ENCODE measurements at regions not wholly inside any gene's neighbourhood (a gene's known extent, or its start where the extent isn't known, plus 50 kb on each side); places are given as distances from the start of the nearest gene placed in this dataset.

GRCh38 chr1:83813576-83813975, 185.4 kb downstream of the TTLL7 start:
- H3K4me3 ChIP-seq (ENCODE audit: control insufficient read depth, low read depth, low read length), result no peak overlapping the region
- DNase-seq (ENCODE audit: low read depth), result no peak
- TF ChIP-seq, protein P1, sequence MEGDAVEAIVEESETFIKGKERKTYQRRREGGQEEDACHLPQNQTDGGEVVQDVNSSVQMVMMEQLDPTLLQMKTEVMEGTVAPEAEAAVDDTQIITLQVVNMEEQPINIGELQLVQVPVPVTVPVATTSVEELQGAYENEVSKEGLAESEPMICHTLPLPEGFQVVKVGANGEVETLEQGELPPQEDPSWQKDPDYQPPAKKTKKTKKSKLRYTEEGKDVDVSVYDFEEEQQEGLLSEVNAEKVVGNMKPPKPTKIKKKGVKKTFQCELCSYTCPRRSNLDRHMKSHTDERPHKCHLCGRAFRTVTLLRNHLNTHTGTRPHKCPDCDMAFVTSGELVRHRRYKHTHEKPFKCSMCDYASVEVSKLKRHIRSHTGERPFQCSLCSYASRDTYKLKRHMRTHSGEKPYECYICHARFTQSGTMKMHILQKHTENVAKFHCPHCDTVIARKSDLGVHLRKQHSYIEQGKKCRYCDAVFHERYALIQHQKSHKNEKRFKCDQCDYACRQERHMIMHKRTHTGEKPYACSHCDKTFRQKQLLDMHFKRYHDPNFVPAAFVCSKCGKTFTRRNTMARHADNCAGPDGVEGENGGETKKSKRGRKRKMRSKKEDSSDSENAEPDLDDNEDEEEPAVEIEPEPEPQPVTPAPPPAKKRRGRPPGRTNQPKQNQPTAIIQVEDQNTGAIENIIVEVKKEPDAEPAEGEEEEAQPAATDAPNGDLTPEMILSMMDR (conservative IDR thresholded peaks at IDR 0.05; ENCODE audit: control insufficient read depth, insufficient read depth, low read depth, low read length), result no peak

GRCh38 chr1:83810144-83810543, 188.8 kb downstream of the TTLL7 start:
- no peak for DNase-seq (ENCODE audit: low read depth)
- H3K4me3 ChIP-seq (ENCODE audit: control insufficient read depth, low read depth, low read length), result no peak overlapping the region
- TF ChIP-seq, protein P1 (conservative IDR thresholded peaks at IDR 0.05; ENCODE audit: control insufficient read depth, insufficient read depth, low read depth, low read length), result no peak

DNA sequence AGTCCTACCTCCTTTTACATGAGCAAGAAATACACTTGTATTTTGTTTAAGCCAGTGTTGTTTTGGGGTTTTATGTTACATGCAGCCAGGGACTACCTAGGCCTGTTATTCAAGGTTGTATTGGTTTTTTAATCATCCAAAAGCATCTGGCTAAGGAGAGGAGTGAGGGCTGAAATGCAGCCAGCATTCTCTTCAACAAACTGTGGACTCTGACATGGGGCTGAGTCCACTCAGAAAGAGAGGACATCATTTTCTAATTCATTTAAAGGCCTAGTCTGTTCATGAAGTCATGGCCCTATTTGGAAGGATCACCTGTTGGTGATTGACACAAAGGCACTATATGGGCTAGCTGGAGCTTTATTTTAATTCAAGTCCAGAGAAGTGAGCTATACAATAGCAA, 190.4 kb downstream of the TTLL7 start:
- no peak overlapping the region for H3K4me3 ChIP-seq (ENCODE audit: control insufficient read depth, low read depth, low read length)
- TF ChIP-seq, protein P1 (conservative IDR thresholded peaks at IDR 0.05; ENCODE audit: control insufficient read depth, insufficient read depth, low read depth, low read length), result no peak
- DNase-seq (ENCODE audit: low read depth), result no peak

GRCh38 chr1:83807821-83808220, 191.1 kb downstream of the TTLL7 start:
- no peak for DNase-seq (ENCODE audit: low read depth)
- H3K4me3 ChIP-seq (ENCODE audit: control insufficient read depth, low read depth, low read length), result no peak overlapping the region
- TF ChIP-seq, protein P1 (conservative IDR thresholded peaks at IDR 0.05; ENCODE audit: control insufficient read depth, insufficient read depth, low read depth, low read length), result no peak

DNA sequence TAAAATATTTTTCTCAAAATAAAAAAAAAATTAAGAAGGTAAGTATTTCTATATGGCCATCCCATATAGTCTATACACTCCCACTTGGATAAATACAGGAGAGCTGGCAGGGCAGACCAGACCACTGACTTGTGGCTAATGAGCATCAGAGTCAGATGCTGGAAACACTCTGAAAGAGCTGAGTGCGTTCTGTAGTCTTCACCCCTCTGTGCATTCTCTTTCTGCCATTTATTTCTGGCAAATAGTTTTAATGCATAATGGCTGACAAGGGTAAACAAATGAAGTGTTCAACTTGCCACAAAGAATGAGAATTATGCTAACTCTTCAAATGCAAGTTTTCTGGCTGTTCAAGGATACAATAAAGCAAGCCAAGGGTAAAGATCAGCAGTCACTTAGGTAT, 191.7 kb downstream of the TTLL7 start:
- H3K4me3 ChIP-seq (ENCODE audit: control insufficient read depth, low read depth, low read length), result no peak overlapping the region
- DNase-seq (ENCODE audit: low read depth), result no peak
- TF ChIP-seq, protein P1 (conservative IDR thresholded peaks at IDR 0.05; ENCODE audit: control insufficient read depth, insufficient read depth, low read depth, low read length), result no peak

GRCh38 chr1:83805921-83806320, 193.0 kb downstream of the TTLL7 start:
- no peak for DNase-seq (ENCODE audit: low read depth)
- no peak overlapping the region for H3K4me3 ChIP-seq (ENCODE audit: control insufficient read depth, low read depth, low read length)
- TF ChIP-seq, protein P1 (conservative IDR thresholded peaks at IDR 0.05; ENCODE audit: control insufficient read depth, insufficient read depth, low read depth, low read length), result no peak
